Stomach smooth muscle (tissue), 2 donors: ENCODE measurements at regions not wholly inside any gene's neighbourhood (a gene's known extent, or its start where the extent isn't known, plus 50 kb on each side); places are given as distances from the start of the nearest gene placed in this dataset.
"Not testable (repeated sequence)": the region's sequence is repeated elsewhere in the genome, so short reads cannot be mapped to it uniquely, and the experiment has no call there.

Experiments
- H3K27ac ChIP-seq: one replicate; pipeline ENCODE4 v1.7.0; 2013; ENCODE audit warnings: mild to moderate bottlenecking, low read length, inconsistent platforms
- H3K27me3 ChIP-seq, 2 donors: one replicate each; pipeline ENCODE4 v1.7.0; 2013; ENCODE audit warnings: low read length in 2 of 2; ENCODE audit not compliant: insufficient read depth in 2 of 2, control insufficient read depth in 1 of 2
- H3K36me3 ChIP-seq, 2 donors: one replicate each; pipeline ENCODE4 v1.7.0; 2013; ENCODE audit warnings: low read length in 2 of 2; ENCODE audit not compliant: control insufficient read depth in 2 of 2, insufficient read depth in 2 of 2
- H3K4me1 ChIP-seq: one replicate; pipeline ENCODE4 v1.7.0; 2013; ENCODE audit warnings: low read length; ENCODE audit not compliant: control insufficient read depth, insufficient read depth
- H3K4me3 ChIP-seq, 2 donors: one replicate each; pipeline ENCODE4 v1.7.0; 2013; ENCODE audit warnings: low read length in 2 of 2
- H3K9ac ChIP-seq, 2 donors: one replicate each; pipeline ENCODE4 v1.7.0; 2013; ENCODE audit warnings: low read length in 2 of 2, mild to moderate bottlenecking in 1 of 2
- H3K9me3 ChIP-seq, 2 donors: one replicate each; pipeline ENCODE4 v1.7.0; 2013; ENCODE audit warnings: low read length in 2 of 2; ENCODE audit not compliant: control insufficient read depth in 2 of 2
- donor health status: healthy.
- donor health status: Pancreatic carcinoma.

GRCh38 chr2:146741260-146741659 is 1103.6 kb upstream of the ACVR2A start:
- Histone ChIP-seq H3K9ac (no peak overlapping the region), H3K27ac (no peak overlapping the region), H3K4me3 (no peak overlapping the region), H3K36me3 (no peaks in the 10 kb centered on the region), H3K9me3 (no peaks in the 10 kb centered on the region), H3K27me3 (no peaks in the 10 kb centered on the region), H3K4me1 (no peaks in the 10 kb centered on the region)

- Histone ChIP-seq H3K4me3 (no peak overlapping the region), H3K9ac (no peak overlapping the region), H3K36me3 (no peaks in the 10 kb centered on the region), H3K27me3 (no peaks in the 10 kb centered on the region), H3K27ac (no peak overlapping the region), H3K9me3 (no peaks in the 10 kb centered on the region), H3K4me1 (no peaks in the 10 kb centered on the region)
These were observed 1110.0 kb upstream of the ACVR2A start for GRCh38 chr2:146734821-146735190.

- H3K4me3 ChIP-seq = no peak overlapping the region
- H3K27ac ChIP-seq = no peak overlapping the region
- H3K27me3 ChIP-seq = no peaks in the 10 kb centered on the region
- no peaks in the 10 kb centered on the region for H3K9me3 ChIP-seq
- H3K9ac ChIP-seq = no peak overlapping the region
- no peaks in the 10 kb centered on the region for H3K36me3 ChIP-seq
- no peaks in the 10 kb centered on the region for H3K4me1 ChIP-seq
These were observed 1110.6 kb upstream of the ACVR2A start for GRCh38 chr2:146734042-146734820.

GRCh38 chr2:146730882-146731281 is 1113.9 kb upstream of the ACVR2A start:
- H3K4me3 ChIP-seq = no peak overlapping the region
- no peaks in the 10 kb centered on the region for H3K4me1 ChIP-seq
- no peak overlapping the region for H3K27ac ChIP-seq
- no peaks in the 10 kb centered on the region for H3K36me3 ChIP-seq
- H3K9ac ChIP-seq = no peak overlapping the region
- H3K9me3 ChIP-seq = no peaks in the 10 kb centered on the region
- H3K27me3 ChIP-seq = no peaks in the 10 kb centered on the region

- Histone ChIP-seq H3K4me3 (no peak overlapping the region), H3K36me3 (no peaks in the 10 kb centered on the region), H3K9ac (no peak overlapping the region), H3K4me1 (no peaks in the 10 kb centered on the region), H3K27me3 (no peaks in the 10 kb centered on the region), H3K9me3 (no peaks in the 10 kb centered on the region), H3K27ac (no peak overlapping the region)
These were observed 1123.3 kb upstream of the ACVR2A start for GRCh38 chr2:146721486-146721885.

GRCh38 chr2:146720170-146720569 is 1124.7 kb upstream of the ACVR2A start:
- H3K36me3 ChIP-seq = no peaks in the 10 kb centered on the region
- H3K27ac ChIP-seq = no peak overlapping the region
- H3K4me1 ChIP-seq = no peaks in the 10 kb centered on the region
- H3K27me3 ChIP-seq = no peaks in the 10 kb centered on the region
- no peak overlapping the region for H3K9ac ChIP-seq
- no peak overlapping the region for H3K4me3 ChIP-seq
- H3K9me3 ChIP-seq = no peaks in the 10 kb centered on the region

GRCh38 chr2:146716591-146716990 is 1128.2 kb upstream of the ACVR2A start:
- Histone ChIP-seq H3K36me3 (no peaks in the 10 kb centered on the region), H3K4me3 (no peak overlapping the region), H3K4me1 (no peaks in the 10 kb centered on the region), H3K9me3 (no peaks in the 10 kb centered on the region), H3K9ac (no peak overlapping the region), H3K27ac (no peak overlapping the region), H3K27me3 (no peaks in the 10 kb centered on the region)

GRCh38 chr2:146709004-146709403 is 1135.8 kb upstream of the ACVR2A start:
- H3K27ac ChIP-seq = no peak overlapping the region
- H3K9ac ChIP-seq = no peak overlapping the region
- H3K9me3 ChIP-seq = no peaks in the 10 kb centered on the region
- H3K27me3 ChIP-seq = no peaks in the 10 kb centered on the region
- H3K4me3 ChIP-seq = no peak overlapping the region
- no peaks in the 10 kb centered on the region for H3K36me3 ChIP-seq
- H3K4me1 ChIP-seq = no peaks in the 10 kb centered on the region

- H3K36me3 ChIP-seq = no peaks in the 10 kb centered on the region
- H3K9me3 ChIP-seq = no peaks in the 10 kb centered on the region
- no peak overlapping the region for H3K27ac ChIP-seq
- H3K27me3 ChIP-seq = no peaks in the 10 kb centered on the region
- no peak overlapping the region for H3K4me3 ChIP-seq
- H3K4me1 ChIP-seq = no peaks in the 10 kb centered on the region
- no peak overlapping the region for H3K9ac ChIP-seq
These were observed 1143.6 kb upstream of the ACVR2A start for GRCh38 chr2:146701183-146701582.

GRCh38 chr2:146697307-146697706 is 1147.5 kb upstream of the ACVR2A start:
- no peak overlapping the region for H3K9ac ChIP-seq
- no peak overlapping the region for H3K27ac ChIP-seq
- H3K36me3 ChIP-seq = no peaks in the 10 kb centered on the region

GRCh38 chr2:146696787-146697186 is 1148.0 kb upstream of the ACVR2A start:
- H3K9ac ChIP-seq, H3K4me3 ChIP-seq, H3K9me3 ChIP-seq, H3K36me3 ChIP-seq, H3K4me1 ChIP-seq, H3K27ac ChIP-seq, H3K27me3 ChIP-seq: not testable (repeated sequence)

More at GRCh38 chr2:146697307-146697706, 1147.5 kb upstream of the ACVR2A start:
- Histone ChIP-seq H3K4me1 (no peaks in the 10 kb centered on the region), H3K27me3 (no peaks in the 10 kb centered on the region), H3K9me3 (no peaks in the 10 kb centered on the region), H3K4me3 (no peak overlapping the region)
